GM06990 (cell line): ENCODE measurements at regions not wholly inside any gene's neighbourhood (a gene's known extent, or its start where the extent isn't known, plus 50 kb on each side); places are given as distances from the start of the nearest gene placed in this dataset.

Experiments used
- DNase-seq: peaks from one replicate; pipeline ENCODE4 v3.0.0-alpha.2; 2011; ENCODE audit not compliant: insufficient read length; ENCODE audit errors: extremely low read depth
- H3K27me3 ChIP-seq: replicated peaks from 2 replicates; pipeline ENCODE4 v1.6.0; 2011; ENCODE audit warnings: low read length; ENCODE audit not compliant: control insufficient read depth, insufficient read depth
- H3K36me3 ChIP-seq: 2 replicates; pipeline ENCODE4 v1.5.1; 2011; ENCODE audit warnings: low read length; ENCODE audit not compliant: control insufficient read depth, insufficient read depth
- H3K4me3 ChIP-seq: replicated peaks from 2 replicates; pipeline ENCODE4 v1.5.1; 2011; ENCODE audit warnings: low read depth, mild to moderate bottlenecking, control low read depth, low read length
- CTCF ChIP-seq: IDR thresholded peaks from 2 replicates; pipeline ENCODE4 v1.5.1; 2011; ENCODE audit warnings: low read length, control low read depth, mild to moderate bottlenecking, inconsistent platforms; ENCODE audit not compliant: insufficient read depth, poor library complexity, severe bottlenecking

GRCh38 chr1:209021622-209022021 lies 561.9 kb upstream of the CAMK1G start:
- no peaks in the 10 kb centered on the region for H3K36me3 ChIP-seq

GRCh38 chr1:209023790-209024189 lies 559.7 kb upstream of the CAMK1G start:
- TF ChIP-seq CTCF = no peak
- no peaks in the 10 kb centered on the region for H3K27me3 ChIP-seq
- H3K36me3 ChIP-seq = no peaks in the 10 kb centered on the region
- H3K4me3 ChIP-seq = no peak overlapping the region
- no peak for DNase-seq

More at GRCh38 chr1:209021622-209022021, 561.9 kb upstream of the CAMK1G start:
- no peaks in the 10 kb centered on the region for H3K27me3 ChIP-seq
- DNase-seq = no peak
- H3K4me3 ChIP-seq = no peak overlapping the region
- TF ChIP-seq CTCF = no peak

- H3K4me3 ChIP-seq = no peak overlapping the region
- DNase-seq = no peak
- TF ChIP-seq CTCF = no peak
- H3K27me3 ChIP-seq = no peaks in the 10 kb centered on the region
- H3K36me3 ChIP-seq = no peaks in the 10 kb centered on the region
Observed at GRCh38 chr1:209029737-209030136, 553.8 kb upstream of the CAMK1G start.

GRCh38 chr1:209030454-209031167 lies 552.9 kb upstream of the CAMK1G start:
- no peak for DNase-seq
- H3K27me3 ChIP-seq = no peaks in the 10 kb centered on the region
- H3K36me3 ChIP-seq = no peaks in the 10 kb centered on the region
- no peak for TF ChIP-seq CTCF
- no peak overlapping the region for H3K4me3 ChIP-seq

- H3K36me3 ChIP-seq = no peaks in the 10 kb centered on the region
- no peak overlapping the region for H3K4me3 ChIP-seq
- no peak for DNase-seq
- no peak for TF ChIP-seq CTCF
- no peaks in the 10 kb centered on the region for H3K27me3 ChIP-seq
Observed at GRCh38 chr1:209037064-209037463, 546.5 kb upstream of the CAMK1G start.

GRCh38 chr1:209038316-209038715 lies 545.2 kb upstream of the CAMK1G start:
- DNase-seq = no peak
- Histone ChIP-seq H3K36me3 (no peaks in the 10 kb centered on the region), H3K4me3 (no peak overlapping the region), H3K27me3 (no peaks in the 10 kb centered on the region)
- TF ChIP-seq CTCF = no peak
